Keratinocyte (primary cell): ENCODE measurements at regions not wholly inside any gene's neighbourhood (a gene's known extent, or its start where the extent isn't known, plus 50 kb on each side); places are given as distances from the start of the nearest gene placed in this dataset.

Source experiments
- DNase-seq: peaks from one replicate; pipeline ENCODE4 v3.0.0-alpha.2; 2011; ENCODE audit warnings: low read depth, missing footprints, low spot score
- FAIRE-seq: peaks from 2 replicates; lab custom pipeline; 2011; peaks lifted over from hg19 to GRCh38; lab: Jason Lieb, UNC
- H2AFZ ChIP-seq: 2 replicates; pipeline ENCODE4 v1.6.0; 2012; ENCODE audit warnings: low read length, control low read depth, inconsistent platforms; ENCODE audit not compliant: control insufficient read depth
- H3K27ac ChIP-seq: 2 replicates; pipeline ENCODE4 v1.5.1; 2011; ENCODE audit warnings: low read length; ENCODE audit not compliant: control insufficient read depth, insufficient read depth
- H3K27me3 ChIP-seq: 3 replicates; pipeline ENCODE4 v1.6.0; 2011; ENCODE audit warnings: low read length; ENCODE audit not compliant: control insufficient read depth, insufficient read depth; ENCODE audit errors: extremely low read depth
- H3K36me3 ChIP-seq, 2 experiments: 2 replicates in 1 of 2; 3 replicates in 1 of 2; pipeline ENCODE4 v1.5.1; 2011; ENCODE audit warnings: low read length in 2 of 2, mild to moderate bottlenecking in 1 of 2; ENCODE audit not compliant: control insufficient read depth in 2 of 2, insufficient read depth in 2 of 2; ENCODE audit errors: extremely low read depth in 1 of 2
- H3K4me1 ChIP-seq: 3 replicates; pipeline ENCODE4 v1.5.1; 2011; ENCODE audit warnings: low read length; ENCODE audit not compliant: control insufficient read depth, insufficient read depth; ENCODE audit errors: extremely low read depth
- H3K4me2 ChIP-seq: 3 replicates; pipeline ENCODE4 v1.6.0; 2011; ENCODE audit warnings: low read depth, low read length; ENCODE audit not compliant: control insufficient read depth, insufficient read depth; ENCODE audit errors: extremely low read depth
- H3K4me3 ChIP-seq, 3 experiments: fragments of 200-600 bp in 1 of 3; sonication (generic) in 1 of 3; 2 replicates in 2 of 3; 3 replicates in 1 of 3; pipeline ENCODE4 v1.5.1; 2011 to 2016; ENCODE audit warnings: low read length in 3 of 3, mild to moderate bottlenecking in 3 of 3, control low read depth in 2 of 3, inconsistent platforms in 1 of 3, low read depth in 1 of 3, mixed read lengths in 1 of 3, mixed run types in 1 of 3, moderate library complexity in 1 of 3; ENCODE audit not compliant: control insufficient read depth in 2 of 3, insufficient read depth in 2 of 3; ENCODE audit errors: extremely low read depth in 1 of 3
- H3K79me2 ChIP-seq: 2 replicates; pipeline ENCODE4 v1.6.0; 2012; ENCODE audit warnings: low read length; ENCODE audit not compliant: control insufficient read depth, insufficient read depth
- H3K9ac ChIP-seq: 3 replicates; pipeline ENCODE4 v1.6.0; 2011; ENCODE audit warnings: low read length; ENCODE audit not compliant: control insufficient read depth, insufficient read depth; ENCODE audit errors: extremely low read depth
- H3K9me1 ChIP-seq: 3 replicates; pipeline ENCODE4 v1.6.0; 2011; ENCODE audit warnings: low read length; ENCODE audit not compliant: control insufficient read depth, insufficient read depth; ENCODE audit errors: extremely low read depth
- H3K9me3 ChIP-seq: 2 replicates; pipeline ENCODE4 v1.5.1; 2012; ENCODE audit warnings: low read depth, low read length; ENCODE audit not compliant: control insufficient read depth
- H4K20me1 ChIP-seq: 3 replicates; pipeline ENCODE4 v1.6.0; 2011; ENCODE audit warnings: low read length; ENCODE audit not compliant: control insufficient read depth, insufficient read depth; ENCODE audit errors: extremely low read depth
- EZH2 ChIP-seq: IDR thresholded peaks from one replicate; pipeline ENCODE4 v1.6.1; 2012; ENCODE audit warnings: inconsistent platforms, mild to moderate bottlenecking, low read length, moderate library complexity
- dilution Hi-C: fragments of 300-500 bp; cut with MboI; formaldehyde crosslinking; loops from one replicate; pipeline ENCODE4 v1.7.0; 2020; ENCODE audit warnings: low sequenced_read_pairs; ENCODE audit not compliant: extremely low pct_ligation_motif_present
- TF ChIP-seq, protein P1 (sequence below), 3 experiments: IDR thresholded peaks in 1 of 3; conservative IDR thresholded peaks in 1 of 3; optimal IDR thresholded peaks in 1 of 3; 2 replicates in 2 of 3; 3 replicates in 1 of 3; pipeline versions ENCODE3 to v1.5.1; 2011; ENCODE audit warnings: low read length in 3 of 3, mild to moderate bottlenecking in 3 of 3, moderate library complexity in 2 of 3, control low read depth in 1 of 3, inconsistent platforms in 1 of 3; ENCODE audit not compliant: insufficient read depth in 2 of 3; ENCODE audit errors: extremely low read depth in 1 of 3

- no peak for TF ChIP-seq EZH2
- TF ChIP-seq, protein P1, sequence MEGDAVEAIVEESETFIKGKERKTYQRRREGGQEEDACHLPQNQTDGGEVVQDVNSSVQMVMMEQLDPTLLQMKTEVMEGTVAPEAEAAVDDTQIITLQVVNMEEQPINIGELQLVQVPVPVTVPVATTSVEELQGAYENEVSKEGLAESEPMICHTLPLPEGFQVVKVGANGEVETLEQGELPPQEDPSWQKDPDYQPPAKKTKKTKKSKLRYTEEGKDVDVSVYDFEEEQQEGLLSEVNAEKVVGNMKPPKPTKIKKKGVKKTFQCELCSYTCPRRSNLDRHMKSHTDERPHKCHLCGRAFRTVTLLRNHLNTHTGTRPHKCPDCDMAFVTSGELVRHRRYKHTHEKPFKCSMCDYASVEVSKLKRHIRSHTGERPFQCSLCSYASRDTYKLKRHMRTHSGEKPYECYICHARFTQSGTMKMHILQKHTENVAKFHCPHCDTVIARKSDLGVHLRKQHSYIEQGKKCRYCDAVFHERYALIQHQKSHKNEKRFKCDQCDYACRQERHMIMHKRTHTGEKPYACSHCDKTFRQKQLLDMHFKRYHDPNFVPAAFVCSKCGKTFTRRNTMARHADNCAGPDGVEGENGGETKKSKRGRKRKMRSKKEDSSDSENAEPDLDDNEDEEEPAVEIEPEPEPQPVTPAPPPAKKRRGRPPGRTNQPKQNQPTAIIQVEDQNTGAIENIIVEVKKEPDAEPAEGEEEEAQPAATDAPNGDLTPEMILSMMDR (optimal IDR thresholded peaks at IDR 0.05 in 1 of 3, IDR thresholded peaks at IDR 0.05 in 1 of 3, conservative IDR thresholded peaks at IDR 0.05 in 1 of 3; ENCODE audit: extremely low read depth in 1 of 3, insufficient read depth in 2 of 3, low read length in 3 of 3), result no peak
- Histone ChIP-seq H3K27me3 (no peaks in the 10 kb centered on the region), H3K4me2 (no peak overlapping the region), H3K9me3 (no peaks in the 10 kb centered on the region), H3K79me2 (no peaks in the 10 kb centered on the region), H3K4me3 (no peak overlapping the region), H3K27ac (no peak overlapping the region), H3K36me3 (no peaks in the 10 kb centered on the region), H3K4me1 (no peaks in the 10 kb centered on the region), H2AFZ (no peak overlapping the region), H4K20me1 (no peaks in the 10 kb centered on the region), H3K9me1 (no peaks in the 10 kb centered on the region), H3K9ac (no peak overlapping the region)
- DNase-seq, result no peak
- FAIRE-seq, result no peak
- dilution Hi-C loops, result no loop called here
Measured at GRCh38 chr6:122124908-122125307, 274.5 kb upstream of the HSF2 start.

DNA sequence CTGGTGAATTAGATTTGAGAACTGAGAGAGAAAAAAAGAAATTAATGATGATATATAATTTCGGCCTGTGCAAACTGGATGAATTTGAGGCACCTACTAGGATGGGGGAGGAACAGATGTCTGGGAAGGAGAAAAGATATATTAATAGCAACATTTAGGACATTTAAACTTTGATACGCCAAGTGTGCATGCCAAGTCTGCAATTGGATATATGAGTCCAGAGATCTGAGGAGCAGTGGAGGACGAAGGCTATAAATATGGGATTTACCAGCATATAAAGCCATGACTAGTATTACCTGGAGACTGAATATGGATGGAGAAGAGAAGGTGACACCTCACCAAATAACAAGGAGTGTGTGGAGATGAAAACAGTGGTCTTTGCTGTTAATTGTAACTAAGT is 272.6 kb upstream of the HSF2 start:
- H3K9me1 ChIP-seq, result no peaks in the 10 kb centered on the region
- no peaks in the 10 kb centered on the region for H3K79me2 ChIP-seq
- DNase-seq, result no peak
- no peak for TF ChIP-seq EZH2
- TF ChIP-seq, protein P1 (optimal IDR thresholded peaks at IDR 0.05 in 1 of 3, IDR thresholded peaks at IDR 0.05 in 1 of 3, conservative IDR thresholded peaks at IDR 0.05 in 1 of 3; ENCODE audit: extremely low read depth in 1 of 3, insufficient read depth in 2 of 3, low read length in 3 of 3), result no peak
- no peaks in the 10 kb centered on the region for H3K9me3 ChIP-seq
- H3K9ac ChIP-seq, result no peak overlapping the region
- no peak overlapping the region for H3K4me2 ChIP-seq
- no peak for FAIRE-seq
- no peak overlapping the region for H2AFZ ChIP-seq
- H3K4me3 ChIP-seq, result no peak overlapping the region
- H3K36me3 ChIP-seq, result no peaks in the 10 kb centered on the region
- H3K4me1 ChIP-seq, result no peaks in the 10 kb centered on the region
- H3K27me3 ChIP-seq, result no peaks in the 10 kb centered on the region
- H3K27ac ChIP-seq, result no peak overlapping the region
- H4K20me1 ChIP-seq, result no peaks in the 10 kb centered on the region
- dilution Hi-C loops, result no loop called here
